Suprapubic skin (tissue), 4 donors: ENCODE measurements at regions not wholly inside any gene's neighbourhood (a gene's known extent, or its start where the extent isn't known, plus 50 kb on each side); places are given as distances from the start of the nearest gene placed in this dataset.

Experiments used
- CTCF ChIP-seq, 2 donors: fragments of 200-600 bp in 1 of 2; fragments of 450-650 bp in 1 of 2; sonication (generic) in 1 of 2; IDR thresholded peaks; one replicate each; pipeline ENCODE4 v1.5.1; 2016 to 2019; ENCODE audit warnings: antibody characterized with exemption in 2 of 2, mild to moderate bottlenecking in 1 of 2, moderate library complexity in 1 of 2
- EP300 ChIP-seq: sonication (generic); formaldehyde crosslinking; IDR thresholded peaks from one replicate; pipeline ENCODE4 v1.6.1; 2017; ENCODE audit warnings: antibody characterized with exemption
- POLR2A ChIP-seq, 2 donors: fragments of 450-650 bp; IDR thresholded peaks; one replicate each; pipeline ENCODE4 v1.6.1; 2017; ENCODE audit warnings: antibody characterized with exemption in 2 of 2, mild to moderate bottlenecking in 2 of 2, moderate library complexity in 2 of 2
- POLR2AphosphoS5 ChIP-seq, 3 donors: sonication (generic); formaldehyde crosslinking; IDR thresholded peaks; one replicate each; pipeline ENCODE4 v1.6.1; 2017; ENCODE audit warnings: antibody characterized with exemption in 3 of 3

GRCh38 chr15:70192490-70192889 is 94.8 kb upstream of the TLE3 start:
- TF ChIP-seq EP300 (no peak), CTCF (IDR thresholded peaks at IDR 0.05) (no peak), POLR2A (IDR thresholded peaks at IDR 0.05) (no peak), POLR2AphosphoS5 (IDR thresholded peaks at IDR 0.05) (no peak)
